ENCODE measurements at regions not wholly inside any gene's neighbourhood (a gene's known extent, or its start where the extent isn't known, plus 50 kb on each side); places are given as distances from the start of the nearest gene placed in this dataset.

DNA sequence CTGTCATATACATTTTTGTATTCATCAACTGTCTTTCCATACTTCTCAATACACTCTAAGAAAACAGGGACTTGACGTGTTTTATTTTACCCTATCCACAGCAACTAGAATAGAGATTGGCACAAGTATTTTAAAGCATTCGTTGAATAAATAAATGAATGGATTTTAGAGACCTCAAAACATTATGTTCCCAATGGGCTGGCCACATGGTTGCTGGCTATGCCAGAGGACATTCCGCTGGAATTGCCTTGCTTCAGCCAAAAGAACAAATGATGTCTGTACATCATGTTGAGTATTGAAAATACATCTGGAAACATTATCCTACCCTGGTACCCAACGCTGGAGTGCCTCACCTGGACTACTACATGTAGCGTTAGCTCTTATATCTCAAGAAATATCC is 132.8 kb upstream of the RAP1B start:
- intact Hi-C loops (cut with micrococcal nuclease), result no loop called here
- Mint-ChIP-seq H3K27me3 (ENCODE audit: insufficient read depth, unreplicated experiment) (no peaks in the 10 kb centered on the region), H3K4me1 (ENCODE audit: insufficient read depth, unreplicated experiment) (no peaks in the 10 kb centered on the region), H3K27ac (ENCODE audit: low read depth, unreplicated experiment) (no peak overlapping the region), H3K4me3 (ENCODE audit: unreplicated experiment) (no peak overlapping the region), H3K36me3 (ENCODE audit: insufficient read depth, unreplicated experiment) (no peaks in the 10 kb centered on the region), H3K9me3 (ENCODE audit: unreplicated experiment) (no peaks in the 10 kb centered on the region)
- TF ChIP-seq, protein P1, sequence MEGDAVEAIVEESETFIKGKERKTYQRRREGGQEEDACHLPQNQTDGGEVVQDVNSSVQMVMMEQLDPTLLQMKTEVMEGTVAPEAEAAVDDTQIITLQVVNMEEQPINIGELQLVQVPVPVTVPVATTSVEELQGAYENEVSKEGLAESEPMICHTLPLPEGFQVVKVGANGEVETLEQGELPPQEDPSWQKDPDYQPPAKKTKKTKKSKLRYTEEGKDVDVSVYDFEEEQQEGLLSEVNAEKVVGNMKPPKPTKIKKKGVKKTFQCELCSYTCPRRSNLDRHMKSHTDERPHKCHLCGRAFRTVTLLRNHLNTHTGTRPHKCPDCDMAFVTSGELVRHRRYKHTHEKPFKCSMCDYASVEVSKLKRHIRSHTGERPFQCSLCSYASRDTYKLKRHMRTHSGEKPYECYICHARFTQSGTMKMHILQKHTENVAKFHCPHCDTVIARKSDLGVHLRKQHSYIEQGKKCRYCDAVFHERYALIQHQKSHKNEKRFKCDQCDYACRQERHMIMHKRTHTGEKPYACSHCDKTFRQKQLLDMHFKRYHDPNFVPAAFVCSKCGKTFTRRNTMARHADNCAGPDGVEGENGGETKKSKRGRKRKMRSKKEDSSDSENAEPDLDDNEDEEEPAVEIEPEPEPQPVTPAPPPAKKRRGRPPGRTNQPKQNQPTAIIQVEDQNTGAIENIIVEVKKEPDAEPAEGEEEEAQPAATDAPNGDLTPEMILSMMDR (IDR thresholded peaks at IDR 0.05; ENCODE audit: unreplicated experiment), result no peak
- BruUV-seq (replicated peaks), result no TSS peak
- ChIA-PET CTCF (no interaction called here), POLR2A (no interaction called here)
- DNase-seq (ENCODE audit: unreplicated experiment), result no peak

DNA sequence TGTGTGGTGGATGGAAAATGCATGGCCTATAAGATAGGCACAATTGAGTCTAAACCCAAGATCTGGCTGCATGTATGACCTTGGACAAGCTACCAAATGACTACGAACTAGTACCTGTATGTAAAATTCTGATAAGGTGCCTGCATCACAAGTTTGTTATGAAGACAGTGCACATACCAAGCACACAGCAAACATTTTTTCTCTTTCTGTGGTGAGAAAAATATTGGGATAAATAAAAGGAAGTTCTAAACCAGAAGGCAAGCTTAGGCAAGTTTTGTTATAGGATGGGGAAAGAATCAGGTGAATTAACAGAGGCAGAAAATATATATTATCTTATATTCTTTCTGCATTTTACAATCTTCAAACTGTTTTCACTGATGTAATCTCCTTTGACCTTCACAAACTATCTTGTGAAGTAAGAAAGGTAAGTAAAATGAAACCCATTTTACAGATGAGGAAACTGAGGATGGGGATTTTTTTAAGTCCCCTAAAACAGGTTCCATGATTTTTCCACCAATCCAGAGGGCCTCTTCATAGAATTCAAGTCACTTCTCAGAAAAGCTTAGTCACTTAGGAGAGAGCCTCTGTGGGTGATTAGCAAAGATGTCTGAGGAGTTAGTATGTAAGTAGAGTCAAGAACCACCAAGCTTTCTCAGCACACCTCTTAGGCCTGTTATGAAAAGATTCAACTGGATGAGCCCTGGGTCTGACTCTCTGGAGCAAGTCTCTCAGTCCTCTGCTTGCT is 132.0 kb upstream of the RAP1B start:
- TF ChIP-seq, protein P1 (IDR thresholded peaks at IDR 0.05; ENCODE audit: unreplicated experiment), result no peak
- Mint-ChIP-seq H3K4me1 (ENCODE audit: insufficient read depth, unreplicated experiment) (peaks cover 4% of the 10 kb centered on the region), H3K36me3 (ENCODE audit: insufficient read depth, unreplicated experiment) (no peaks in the 10 kb centered on the region), H3K27me3 (ENCODE audit: insufficient read depth, unreplicated experiment) (no peaks in the 10 kb centered on the region), H3K9me3 (ENCODE audit: unreplicated experiment) (no peaks in the 10 kb centered on the region), H3K27ac (ENCODE audit: low read depth, unreplicated experiment) (no peak overlapping the region), H3K4me3 (ENCODE audit: unreplicated experiment) (no peak overlapping the region)
- BruUV-seq (replicated peaks), result no TSS peak
- POLR2A ChIA-PET, result no interaction called here
- DNase-seq (ENCODE audit: unreplicated experiment), result no peak
- CTCF ChIA-PET, result no interaction called here
- intact Hi-C loops (cut with micrococcal nuclease), result no loop called here

DNA sequence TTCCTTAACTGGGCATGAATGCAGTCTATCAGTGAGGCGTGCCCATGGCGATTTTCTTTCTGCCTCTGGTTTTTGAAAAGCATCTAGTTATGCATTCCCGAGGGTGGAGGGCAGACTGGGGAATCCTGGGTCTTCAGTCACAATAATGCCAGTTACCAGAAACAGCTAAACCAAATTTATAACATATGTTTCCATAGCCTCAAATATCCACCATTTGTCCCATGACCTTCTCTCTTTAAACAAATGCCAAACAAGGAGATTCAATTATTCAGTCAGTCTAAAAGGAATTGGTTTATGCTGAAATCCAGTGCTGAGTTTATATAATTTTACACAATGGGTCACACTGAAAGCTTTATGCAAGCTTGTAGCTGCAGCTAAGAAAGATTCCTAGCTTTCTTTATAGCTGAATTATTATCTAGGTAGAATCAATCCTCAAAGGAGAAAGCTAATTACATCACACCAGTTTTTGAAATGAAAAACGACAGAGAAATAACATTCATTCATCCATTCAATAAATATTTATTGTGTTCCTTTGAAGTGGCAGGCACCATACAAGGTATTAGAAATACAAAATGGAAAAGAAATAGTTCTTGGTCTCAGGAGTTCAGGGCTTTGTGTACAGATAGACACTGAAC is 131.3 kb upstream of the RAP1B start:
- no peak for DNase-seq (ENCODE audit: unreplicated experiment)
- Mint-ChIP-seq H3K9me3 (ENCODE audit: unreplicated experiment) (no peaks in the 10 kb centered on the region), H3K36me3 (ENCODE audit: insufficient read depth, unreplicated experiment) (no peaks in the 10 kb centered on the region), H3K4me3 (ENCODE audit: unreplicated experiment) (no peak overlapping the region), H3K27ac (ENCODE audit: low read depth, unreplicated experiment) (no peak overlapping the region), H3K27me3 (ENCODE audit: insufficient read depth, unreplicated experiment) (no peaks in the 10 kb centered on the region), H3K4me1 (ENCODE audit: insufficient read depth, unreplicated experiment) (peaks cover 11% of the 10 kb centered on the region)
- CTCF ChIA-PET, result no interaction called here
- TF ChIP-seq, protein P1 (IDR thresholded peaks at IDR 0.05; ENCODE audit: unreplicated experiment), result no peak
- BruUV-seq (replicated peaks), result no TSS peak
- intact Hi-C loops (cut with micrococcal nuclease), result no loop called here
- POLR2A ChIA-PET, result no interaction called here

DNA sequence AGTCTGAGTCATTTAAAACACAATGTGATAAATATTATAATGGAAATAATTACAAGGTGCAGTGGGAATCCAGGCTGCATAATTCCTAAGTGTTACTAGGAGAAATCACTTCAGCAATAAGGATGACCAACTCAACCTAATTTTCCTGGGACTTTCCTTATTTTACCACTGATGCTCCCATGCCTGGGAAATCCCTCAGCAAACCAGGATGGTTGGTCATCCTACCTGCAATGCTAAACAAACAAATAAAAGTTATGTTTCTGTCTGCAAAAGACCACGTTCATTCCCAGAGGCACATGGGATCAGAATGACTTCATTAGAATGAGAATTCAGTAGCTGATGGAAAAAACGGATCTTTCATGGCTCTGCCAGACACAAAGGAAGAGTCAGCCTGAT is 130.8 kb upstream of the RAP1B start:
- TF ChIP-seq, protein P1 (IDR thresholded peaks at IDR 0.05; ENCODE audit: unreplicated experiment), result no peak
- no TSS peak for BruUV-seq (replicated peaks)
- POLR2A ChIA-PET, result interaction anchor here (0.6 kb wide), 1 partner anchor 45 kb away, joined by 3 read pairs; no protein-coding TSS in a partner anchor
- intact Hi-C loops (cut with micrococcal nuclease), result no loop called here
- Mint-ChIP-seq H3K9me3 (ENCODE audit: unreplicated experiment) (no peaks in the 10 kb centered on the region), H3K27me3 (ENCODE audit: insufficient read depth, unreplicated experiment) (no peaks in the 10 kb centered on the region), H3K4me3 (ENCODE audit: unreplicated experiment) (no peak overlapping the region), H3K36me3 (ENCODE audit: insufficient read depth, unreplicated experiment) (no peaks in the 10 kb centered on the region), H3K27ac (ENCODE audit: low read depth, unreplicated experiment) (no peak overlapping the region), H3K4me1 (ENCODE audit: insufficient read depth, unreplicated experiment) (peaks cover 11% of the 10 kb centered on the region)
- DNase-seq (ENCODE audit: unreplicated experiment), result no peak
- CTCF ChIA-PET, result no interaction called here

All from MCF 10A (cell line).